Natural killer cell (primary cell): ENCODE measurements at regions not wholly inside any gene's neighbourhood (a gene's known extent, or its start where the extent isn't known, plus 50 kb on each side); places are given as distances from the start of the nearest gene placed in this dataset.

Experiments used
- ATAC-seq, 3 donors: fragments of 150-1000 bp in 2 of 3; fragments of 200-7000 bp in 1 of 3; cut with Tn5 transposase; 1 replicate in 1 of 3; 2 replicates in 2 of 3; pipeline ENCODE4 v1.10.0; 2021; ENCODE audit warnings: mild to moderate bottlenecking in 2 of 3, moderate library complexity in 2 of 3
- DNase-seq, 2 donors: peaks; one replicate each; pipeline versions ENCODE4 v3.0.0 to v3.0.0-alpha.2; 2013 to 2021; ENCODE audit warnings: mixed read lengths in 1 of 2
- H3K27ac ChIP-seq: one replicate; pipeline ENCODE4 v1.5.1; 2013; ENCODE audit warnings: mild to moderate bottlenecking, low read length
- H3K27me3 ChIP-seq: one replicate; pipeline ENCODE4 v1.6.1; 2013; ENCODE audit warnings: low read length; ENCODE audit not compliant: control insufficient read depth, insufficient read depth
- H3K36me3 ChIP-seq: one replicate; pipeline ENCODE4 v1.6.1; 2013; ENCODE audit warnings: low read length; ENCODE audit not compliant: control insufficient read depth, insufficient read depth
- H3K4me1 ChIP-seq: one replicate; pipeline ENCODE4 v1.6.1; 2013; ENCODE audit warnings: low read length; ENCODE audit not compliant: control insufficient read depth, insufficient read depth
- H3K4me3 ChIP-seq: one replicate; pipeline ENCODE4 v1.5.1; 2013; ENCODE audit warnings: low read length
- H3K9me3 ChIP-seq: one replicate; pipeline ENCODE4 v1.6.1; 2013; ENCODE audit warnings: low read length; ENCODE audit not compliant: control insufficient read depth, insufficient read depth
- H3K27ac Mint-ChIP-seq, 2 donors: one replicate each; pipeline ENCODE4 v1.8.0; 2022; ENCODE audit warnings: mild to moderate bottlenecking in 2 of 2, mixed read lengths in 2 of 2, moderate library complexity in 1 of 2
- H3K27me3 Mint-ChIP-seq, 2 donors: one replicate each; pipeline ENCODE4 v1.8.0; 2022; ENCODE audit warnings: low read depth in 2 of 2, mixed read lengths in 2 of 2
- H3K36me3 Mint-ChIP-seq: one replicate; pipeline ENCODE4 v1.8.0; 2022; ENCODE audit warnings: mixed read lengths
- H3K4me1 Mint-ChIP-seq, 2 donors: one replicate each; pipeline ENCODE4 v1.8.0; 2022; ENCODE audit warnings: mixed read lengths in 2 of 2
- H3K4me3 Mint-ChIP-seq: one replicate; pipeline ENCODE4 v1.8.0; 2022; ENCODE audit warnings: mild to moderate bottlenecking, moderate library complexity, mixed read lengths
- H3K9me3 Mint-ChIP-seq, 2 donors: one replicate each; pipeline ENCODE4 v1.8.0; 2022; ENCODE audit warnings: mixed read lengths in 2 of 2
- WGBS: methylation state at CpG from one replicate; pipeline ENCODE4 v1.1.7; 2013; ENCODE audit warnings: missing lambda C conversion rate; ENCODE audit not compliant: insufficient coverage; 5-methylcytosine and 5-hydroxymethylcytosine counted together
- intact Hi-C: fragments of 100-400 bp; cut with micrococcal nuclease; formaldehyde crosslinking; loops from one replicate; pipeline ENCODE4 v1.14.2; 2022
- TF ChIP-seq, protein P1 (sequence below): fragments of 200-600 bp; IDR thresholded peaks from one replicate; pipeline ENCODE4 v1.8.0; 2022; ENCODE audit warnings: antibody characterized with exemption

DNA sequence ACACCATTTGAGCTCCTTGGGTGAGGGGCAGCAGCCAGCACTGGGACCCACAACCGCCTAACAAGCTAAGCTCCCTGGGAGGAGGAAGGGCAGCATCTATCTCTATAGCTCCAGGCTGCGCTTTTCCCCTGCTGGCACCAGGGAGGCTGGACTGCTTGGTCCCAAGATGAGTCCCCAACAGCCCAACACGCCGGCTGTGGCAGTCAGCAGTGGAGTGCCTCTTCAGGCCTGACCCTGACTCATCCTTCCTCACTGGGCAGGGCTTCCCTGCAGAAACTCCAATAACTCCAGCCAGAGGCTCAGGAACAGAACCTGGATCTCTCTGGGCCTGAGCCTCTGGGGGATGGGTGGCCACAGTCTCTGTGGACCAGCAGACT is 113.7 kb upstream of the ADAMTS16 start:
- ATAC-seq = no peak
- intact Hi-C loops = no loop called here

DNA sequence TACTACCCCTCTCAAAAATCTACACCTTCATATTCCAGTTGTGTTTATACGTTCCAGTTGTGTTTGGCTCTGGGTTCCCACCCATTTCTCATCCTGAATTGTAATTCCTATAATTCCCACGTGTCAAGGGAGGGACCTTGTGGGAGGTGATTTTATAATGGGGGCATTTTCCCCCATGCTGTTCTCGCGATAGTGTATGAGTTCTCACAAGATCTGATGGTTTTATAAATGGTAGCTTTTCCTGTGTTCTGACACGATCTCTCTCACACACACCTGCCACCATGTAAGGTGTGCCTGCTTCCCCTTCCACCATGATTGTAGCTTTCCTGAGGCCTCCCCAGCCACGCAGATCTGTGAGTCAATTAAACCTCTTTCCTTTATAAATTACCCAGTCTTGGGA is 108.5 kb upstream of the ADAMTS16 start:
- intact Hi-C loops = no loop called here
- Mint-ChIP-seq H3K27me3 (no peaks in the 10 kb centered on the region), H3K4me1 (no peaks in the 10 kb centered on the region), H3K36me3 (no peaks in the 10 kb centered on the region), H3K9me3 (peaks cover 4 to 14% of the 10 kb centered on the region in 2 donors), H3K27ac (no peak overlapping the region), H3K4me3 (no peak overlapping the region)
- ATAC-seq (no peak), DNase-seq (no peak)
- Histone ChIP-seq H3K36me3 (no peaks in the 10 kb centered on the region), H3K4me1 (no peaks in the 10 kb centered on the region), H3K4me3 (no peak overlapping the region), H3K27me3 (no peaks in the 10 kb centered on the region), H3K9me3 (peaks cover 2% of the 10 kb centered on the region), H3K27ac (no peak overlapping the region)
- WGBS = 72% methylated on average over 4 of the region's 6 CpGs
- TF ChIP-seq, protein P1, sequence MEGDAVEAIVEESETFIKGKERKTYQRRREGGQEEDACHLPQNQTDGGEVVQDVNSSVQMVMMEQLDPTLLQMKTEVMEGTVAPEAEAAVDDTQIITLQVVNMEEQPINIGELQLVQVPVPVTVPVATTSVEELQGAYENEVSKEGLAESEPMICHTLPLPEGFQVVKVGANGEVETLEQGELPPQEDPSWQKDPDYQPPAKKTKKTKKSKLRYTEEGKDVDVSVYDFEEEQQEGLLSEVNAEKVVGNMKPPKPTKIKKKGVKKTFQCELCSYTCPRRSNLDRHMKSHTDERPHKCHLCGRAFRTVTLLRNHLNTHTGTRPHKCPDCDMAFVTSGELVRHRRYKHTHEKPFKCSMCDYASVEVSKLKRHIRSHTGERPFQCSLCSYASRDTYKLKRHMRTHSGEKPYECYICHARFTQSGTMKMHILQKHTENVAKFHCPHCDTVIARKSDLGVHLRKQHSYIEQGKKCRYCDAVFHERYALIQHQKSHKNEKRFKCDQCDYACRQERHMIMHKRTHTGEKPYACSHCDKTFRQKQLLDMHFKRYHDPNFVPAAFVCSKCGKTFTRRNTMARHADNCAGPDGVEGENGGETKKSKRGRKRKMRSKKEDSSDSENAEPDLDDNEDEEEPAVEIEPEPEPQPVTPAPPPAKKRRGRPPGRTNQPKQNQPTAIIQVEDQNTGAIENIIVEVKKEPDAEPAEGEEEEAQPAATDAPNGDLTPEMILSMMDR = no peak

More for the DNA sequence above, 113.7 kb upstream of the ADAMTS16 start:
- Histone ChIP-seq H3K36me3 (no peaks in the 10 kb centered on the region), H3K27ac (no peak overlapping the region), H3K9me3 (peaks cover 6% of the 10 kb centered on the region), H3K4me1 (no peaks in the 10 kb centered on the region), H3K27me3 (no peaks in the 10 kb centered on the region), H3K4me3 (no peak overlapping the region)
- Mint-ChIP-seq H3K4me3 (no peak overlapping the region), H3K27me3 (no peaks in the 10 kb centered on the region), H3K9me3 (peaks cover 6 to 16% of the 10 kb centered on the region in 2 donors), H3K36me3 (peaks cover 9% of the 10 kb centered on the region), H3K4me1 (peaks cover 0 to 6% of the 10 kb centered on the region in 2 donors), H3K27ac (no peak overlapping the region)
- DNase-seq = no peak
- TF ChIP-seq, protein P1 = no peak
- 92% methylated on average over 4 of the region's 4 CpGs for WGBS

DNA sequence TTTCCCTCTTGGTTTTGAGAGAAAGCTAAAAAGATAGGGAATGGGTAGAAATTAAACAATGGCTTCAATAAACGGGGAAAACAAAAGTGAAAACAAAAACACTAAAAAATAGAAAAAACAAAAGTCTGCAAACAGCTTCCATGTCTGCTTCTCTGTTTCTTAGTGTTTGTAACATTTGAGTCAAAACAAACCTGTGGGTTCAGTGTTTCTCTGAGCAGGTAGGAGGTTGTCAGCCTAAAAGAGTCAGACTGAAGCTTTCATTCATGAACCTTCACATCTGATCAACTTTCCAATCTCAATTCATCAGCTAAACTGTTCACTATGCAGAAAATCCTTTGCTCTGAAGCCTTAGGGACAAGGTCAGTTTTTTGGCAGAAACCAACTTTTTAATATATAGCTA is 102.5 kb upstream of the ADAMTS16 start:
- no peaks in the 10 kb centered on the region for H3K36me3 ChIP-seq
- no peaks in the 10 kb centered on the region for H3K27me3 ChIP-seq
- no CpG with 5 or more reads among the region's 1 CpG for WGBS
- H3K27ac Mint-ChIP-seq = no peak overlapping the region
- H3K36me3 Mint-ChIP-seq = peaks cover 7% of the 10 kb centered on the region
- H3K4me3 ChIP-seq = no peak overlapping the region
- no peak overlapping the region for H3K27ac ChIP-seq
- peaks cover 5 to 8% of the 10 kb centered on the region in 2 donors for H3K9me3 Mint-ChIP-seq
- no peaks in the 10 kb centered on the region for H3K4me1 ChIP-seq
- no peaks in the 10 kb centered on the region for H3K9me3 ChIP-seq
- ATAC-seq (no peak), DNase-seq (no peak)
- no peaks in the 10 kb centered on the region for H3K27me3 Mint-ChIP-seq
- intact Hi-C loops = no loop called here
- no peaks in the 10 kb centered on the region for H3K4me1 Mint-ChIP-seq
- TF ChIP-seq, protein P1 = no peak
- no peak overlapping the region for H3K4me3 Mint-ChIP-seq

DNA sequence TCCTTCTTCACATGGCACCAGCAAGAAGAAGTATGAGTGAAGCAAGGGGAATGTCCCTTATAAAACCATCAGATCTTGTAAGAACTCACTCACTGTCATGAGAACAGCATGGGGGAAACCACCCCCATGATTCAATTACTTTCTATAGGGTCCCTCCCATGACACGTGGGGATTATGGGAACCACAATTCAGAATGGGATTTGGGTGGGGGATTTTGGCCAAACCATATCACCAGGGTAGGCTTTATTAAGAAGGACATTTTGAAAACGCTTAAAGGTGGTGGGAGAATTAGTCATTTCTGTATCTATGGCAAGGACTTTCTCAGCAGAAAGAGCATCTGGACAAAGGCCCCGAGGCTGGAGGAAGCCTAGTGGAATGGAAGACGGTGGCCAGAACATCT is 100.2 kb upstream of the ADAMTS16 start:
- no peaks in the 10 kb centered on the region for H3K9me3 ChIP-seq
- no peak overlapping the region for H3K4me3 ChIP-seq
- H3K4me3 Mint-ChIP-seq = no peak overlapping the region
- H3K27ac Mint-ChIP-seq = no peak overlapping the region
- no peak for DNase-seq
- no peaks in the 10 kb centered on the region for H3K27me3 Mint-ChIP-seq
- TF ChIP-seq, protein P1 = no peak
- H3K36me3 Mint-ChIP-seq = peaks cover 7% of the 10 kb centered on the region
- no peak for ATAC-seq
- H3K4me1 ChIP-seq = no peaks in the 10 kb centered on the region
- peaks cover 8% of the 10 kb centered on the region in 2 donors for H3K9me3 Mint-ChIP-seq
- no peak overlapping the region for H3K27ac ChIP-seq
- intact Hi-C loops = no loop called here
- no peaks in the 10 kb centered on the region for H3K27me3 ChIP-seq
- no peaks in the 10 kb centered on the region for H3K4me1 Mint-ChIP-seq
- no peaks in the 10 kb centered on the region for H3K36me3 ChIP-seq
- 77% methylated on average over 3 of the region's 4 CpGs for WGBS
